ENCODE measurements at regions not wholly inside any gene's neighbourhood (a gene's known extent, or its start where the extent isn't known, plus 50 kb on each side); places are given as distances from the start of the nearest gene placed in this dataset.

GRCh38 chr20:60274717-60275116 lies 316.5 kb downstream of the CDH26 start:
- no peak for DNase-seq (ENCODE audit: low spot score)

GRCh38 chr20:60281295-60281694 lies 323.1 kb downstream of the CDH26 start:
- no peak for DNase-seq (ENCODE audit: low spot score)

- no peak for DNase-seq (ENCODE audit: low spot score)
These were observed 325.1 kb downstream of the CDH26 start for GRCh38 chr20:60283281-60283680.

- DNase-seq (ENCODE audit: low spot score) = no peak
These were observed 328.5 kb downstream of the CDH26 start for GRCh38 chr20:60286764-60287163.

GRCh38 chr20:60288945-60289344 lies 330.7 kb downstream of the CDH26 start:
- DNase-seq (ENCODE audit: low spot score) = no peak

GRCh38 chr20:60292001-60292520 lies 333.8 kb downstream of the CDH26 start:
- DNase-seq (ENCODE audit: low spot score) = no peak

- DNase-seq (ENCODE audit: low spot score) = no peak
These were observed 336.4 kb downstream of the CDH26 start for GRCh38 chr20:60294632-60295031.

GRCh38 chr20:60295214-60295613 lies 337.0 kb downstream of the CDH26 start:
- DNase-seq (ENCODE audit: low spot score) = no peak

- no peak for DNase-seq (ENCODE audit: low spot score)
These were observed 339.4 kb downstream of the CDH26 start for GRCh38 chr20:60297649-60298048.

GRCh38 chr20:60298647-60299046 lies 340.4 kb downstream of the CDH26 start:
- no peak for DNase-seq (ENCODE audit: low spot score)

- DNase-seq (ENCODE audit: low spot score) = no peak
These were observed 341.7 kb downstream of the CDH26 start for GRCh38 chr20:60299951-60300350.

GRCh38 chr20:60300374-60300773 lies 342.2 kb downstream of the CDH26 start:
- DNase-seq (ENCODE audit: low spot score) = no peak

GRCh38 chr20:60302875-60303274 lies 344.7 kb downstream of the CDH26 start:
- DNase-seq (ENCODE audit: low spot score) = no peak

- no peak for DNase-seq (ENCODE audit: low spot score)
These were observed 345.9 kb downstream of the CDH26 start for GRCh38 chr20:60304026-60304590.

GRCh38 chr20:60304931-60305330 lies 346.7 kb downstream of the CDH26 start:
- no peak for DNase-seq (ENCODE audit: low spot score)

GRCh38 chr20:60306105-60306504 lies 347.9 kb downstream of the CDH26 start:
- no peak for DNase-seq (ENCODE audit: low spot score)

GRCh38 chr20:60306551-60306950 lies 348.3 kb downstream of the CDH26 start:
- no peak for DNase-seq (ENCODE audit: low spot score)

GRCh38 chr20:60310560-60311349 lies 352.5 kb downstream of the CDH26 start:
- DNase-seq (ENCODE audit: low spot score) = no peak

GRCh38 chr20:60313191-60313590 lies 355.0 kb downstream of the CDH26 start:
- no peak for DNase-seq (ENCODE audit: low spot score)

- no peak for DNase-seq (ENCODE audit: low spot score)
These were observed 355.4 kb downstream of the CDH26 start for GRCh38 chr20:60313614-60314013.

GRCh38 chr20:60314727-60315126 lies 356.5 kb downstream of the CDH26 start:
- no peak for DNase-seq (ENCODE audit: low spot score)

GRCh38 chr20:60316476-60317158 lies 358.4 kb downstream of the CDH26 start:
- DNase-seq (ENCODE audit: low spot score) = no peak

- DNase-seq (ENCODE audit: low spot score) = no peak
These were observed 359.2 kb downstream of the CDH26 start for GRCh38 chr20:60317401-60317800.
